ENCODE measurements at regions not wholly inside any gene's neighbourhood (a gene's known extent, or its start where the extent isn't known, plus 50 kb on each side); places are given as distances from the start of the nearest gene placed in this dataset.

DNA sequence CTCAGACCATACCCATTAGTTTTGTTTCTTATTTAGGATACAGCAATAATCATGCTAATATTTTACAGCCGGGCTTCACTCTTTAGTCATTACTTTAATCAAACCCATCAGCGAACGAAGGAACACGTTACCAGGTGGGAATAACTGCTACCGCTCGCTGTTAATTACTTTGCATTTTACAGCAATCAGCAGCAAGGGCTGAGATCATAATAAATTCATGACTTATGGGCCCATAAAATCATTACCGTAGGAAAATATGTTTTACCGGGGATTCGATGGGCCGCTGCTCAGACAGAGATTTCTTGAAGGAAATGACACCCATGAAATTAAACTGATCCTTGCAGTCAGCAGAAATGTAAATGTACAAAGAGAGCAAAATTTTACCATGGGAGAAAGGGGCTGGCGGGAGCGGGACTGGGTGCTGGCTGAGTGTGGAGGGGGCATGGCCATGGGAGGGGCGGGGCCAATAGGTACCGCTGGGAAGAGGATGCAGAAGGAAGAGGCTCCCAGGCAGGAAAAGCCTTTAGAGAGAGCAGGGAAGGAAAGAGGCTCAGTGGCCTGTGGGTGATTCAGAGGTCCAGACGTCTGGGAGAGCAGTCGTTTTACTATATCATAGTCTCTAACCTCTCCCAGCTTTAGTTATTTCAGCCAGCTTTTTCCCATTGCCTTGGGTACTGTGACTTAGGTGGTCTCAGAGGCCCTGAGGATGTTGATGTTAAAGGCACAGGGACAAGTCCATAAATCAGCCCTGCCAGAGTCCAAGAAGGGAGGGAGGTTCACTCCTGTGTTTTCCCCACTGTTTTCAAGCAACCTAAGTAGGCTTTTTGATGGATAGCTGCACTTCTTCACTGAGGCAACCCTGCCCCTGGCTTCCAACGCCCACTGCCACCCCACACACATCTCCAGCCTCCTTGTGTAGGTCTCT is 258.9 kb downstream of the SEC16B start:
- Mint-ChIP-seq H3K4me3 (ENCODE audit: unreplicated experiment) (no peak overlapping the region), H3K9me3 (ENCODE audit: unreplicated experiment) (peaks cover 5% of the 10 kb centered on the region), H3K27me3 (ENCODE audit: unreplicated experiment) (no peaks in the 10 kb centered on the region), H3K4me1 (ENCODE audit: unreplicated experiment) (no peaks in the 10 kb centered on the region), H3K36me3 (ENCODE audit: unreplicated experiment) (no peaks in the 10 kb centered on the region), H3K27ac (ENCODE audit: unreplicated experiment) (no peak overlapping the region)
- TF ChIP-seq, protein P1, sequence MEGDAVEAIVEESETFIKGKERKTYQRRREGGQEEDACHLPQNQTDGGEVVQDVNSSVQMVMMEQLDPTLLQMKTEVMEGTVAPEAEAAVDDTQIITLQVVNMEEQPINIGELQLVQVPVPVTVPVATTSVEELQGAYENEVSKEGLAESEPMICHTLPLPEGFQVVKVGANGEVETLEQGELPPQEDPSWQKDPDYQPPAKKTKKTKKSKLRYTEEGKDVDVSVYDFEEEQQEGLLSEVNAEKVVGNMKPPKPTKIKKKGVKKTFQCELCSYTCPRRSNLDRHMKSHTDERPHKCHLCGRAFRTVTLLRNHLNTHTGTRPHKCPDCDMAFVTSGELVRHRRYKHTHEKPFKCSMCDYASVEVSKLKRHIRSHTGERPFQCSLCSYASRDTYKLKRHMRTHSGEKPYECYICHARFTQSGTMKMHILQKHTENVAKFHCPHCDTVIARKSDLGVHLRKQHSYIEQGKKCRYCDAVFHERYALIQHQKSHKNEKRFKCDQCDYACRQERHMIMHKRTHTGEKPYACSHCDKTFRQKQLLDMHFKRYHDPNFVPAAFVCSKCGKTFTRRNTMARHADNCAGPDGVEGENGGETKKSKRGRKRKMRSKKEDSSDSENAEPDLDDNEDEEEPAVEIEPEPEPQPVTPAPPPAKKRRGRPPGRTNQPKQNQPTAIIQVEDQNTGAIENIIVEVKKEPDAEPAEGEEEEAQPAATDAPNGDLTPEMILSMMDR (IDR thresholded peaks at IDR 0.05): no peak
- DNase-seq (ENCODE audit: extremely low spot score, unreplicated experiment): no peak

DNA sequence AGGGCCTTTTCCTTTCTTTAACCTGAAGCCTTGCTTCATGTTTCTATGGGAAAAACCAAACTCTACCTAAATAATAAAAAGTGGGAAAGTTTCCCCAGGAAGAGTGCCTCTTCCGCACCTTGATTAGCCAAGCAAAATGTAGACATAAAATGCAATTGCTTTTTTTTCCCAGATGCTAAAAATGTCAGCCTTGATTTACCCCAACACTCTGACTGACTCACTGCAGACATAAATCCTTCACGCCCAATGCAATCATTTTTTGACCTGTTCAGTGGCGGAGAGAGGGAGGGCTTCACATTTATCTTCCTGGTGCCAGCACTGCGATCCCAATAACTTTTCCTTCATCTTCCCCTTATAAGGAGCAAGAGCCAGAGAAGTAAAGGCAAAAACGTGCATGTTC is 261.5 kb downstream of the SEC16B start:
- H3K9me3 Mint-ChIP-seq (ENCODE audit: unreplicated experiment): no peaks in the 10 kb centered on the region
- TF ChIP-seq, protein P1 (IDR thresholded peaks at IDR 0.05): no peak
- no peaks in the 10 kb centered on the region for H3K27me3 Mint-ChIP-seq (ENCODE audit: unreplicated experiment)
- no peak overlapping the region for H3K4me3 Mint-ChIP-seq (ENCODE audit: unreplicated experiment)
- H3K27ac Mint-ChIP-seq (ENCODE audit: unreplicated experiment): no peak overlapping the region
- no peak for DNase-seq (ENCODE audit: extremely low spot score, unreplicated experiment)
- no peaks in the 10 kb centered on the region for H3K36me3 Mint-ChIP-seq (ENCODE audit: unreplicated experiment)
- H3K4me1 Mint-ChIP-seq (ENCODE audit: unreplicated experiment): no peaks in the 10 kb centered on the region

DNA sequence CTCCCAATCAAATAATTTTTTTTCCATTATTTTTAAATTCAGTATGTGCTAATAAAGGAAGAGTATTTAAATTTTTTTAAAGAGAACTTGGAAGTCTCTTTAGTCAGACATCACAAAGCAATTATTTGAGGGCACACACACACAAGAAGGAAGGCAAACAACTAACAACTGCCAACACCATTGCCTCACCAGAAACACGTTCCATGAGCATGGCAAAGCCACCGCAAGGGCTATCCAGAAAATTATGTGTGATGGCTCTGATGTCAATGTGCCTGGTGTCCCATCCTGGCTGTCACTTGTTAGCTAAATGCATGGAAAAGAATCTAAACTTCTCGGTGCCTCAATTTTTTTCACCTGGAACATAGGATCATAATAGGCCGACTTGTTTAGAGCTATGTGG is 262.9 kb downstream of the SEC16B start:
- TF ChIP-seq, protein P1 (IDR thresholded peaks at IDR 0.05): no peak
- H3K36me3 Mint-ChIP-seq (ENCODE audit: unreplicated experiment): no peaks in the 10 kb centered on the region
- H3K4me1 Mint-ChIP-seq (ENCODE audit: unreplicated experiment): no peaks in the 10 kb centered on the region
- H3K9me3 Mint-ChIP-seq (ENCODE audit: unreplicated experiment): no peaks in the 10 kb centered on the region
- H3K27ac Mint-ChIP-seq (ENCODE audit: unreplicated experiment): no peak overlapping the region
- no peak for DNase-seq (ENCODE audit: extremely low spot score, unreplicated experiment)
- no peaks in the 10 kb centered on the region for H3K27me3 Mint-ChIP-seq (ENCODE audit: unreplicated experiment)
- H3K4me3 Mint-ChIP-seq (ENCODE audit: unreplicated experiment): no peak overlapping the region

DNA sequence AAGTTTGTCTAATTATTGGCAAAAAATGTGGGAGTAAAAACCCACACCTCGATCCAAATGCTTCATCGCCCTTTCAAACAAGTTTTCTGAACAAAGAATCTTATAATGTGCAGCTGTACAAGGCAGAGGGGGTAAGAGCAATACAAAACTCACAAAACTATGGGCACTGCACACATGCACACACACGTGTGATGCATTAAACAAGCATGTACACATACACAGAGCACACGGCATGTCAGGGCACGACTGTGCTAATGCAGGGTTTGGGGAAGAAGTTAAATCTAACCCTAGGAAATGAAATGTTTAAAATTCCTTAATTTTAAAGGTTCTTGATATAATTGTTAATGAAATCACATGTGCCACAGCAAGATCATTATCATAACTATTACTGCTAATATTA is 264.0 kb downstream of the SEC16B start:
- Mint-ChIP-seq H3K27ac (ENCODE audit: unreplicated experiment) (no peak overlapping the region), H3K27me3 (ENCODE audit: unreplicated experiment) (no peaks in the 10 kb centered on the region), H3K9me3 (ENCODE audit: unreplicated experiment) (no peaks in the 10 kb centered on the region), H3K4me3 (ENCODE audit: unreplicated experiment) (no peak overlapping the region), H3K4me1 (ENCODE audit: unreplicated experiment) (no peaks in the 10 kb centered on the region), H3K36me3 (ENCODE audit: unreplicated experiment) (no peaks in the 10 kb centered on the region)
- DNase-seq (ENCODE audit: extremely low spot score, unreplicated experiment): no peak
- TF ChIP-seq, protein P1 (IDR thresholded peaks at IDR 0.05): no peak

DNA sequence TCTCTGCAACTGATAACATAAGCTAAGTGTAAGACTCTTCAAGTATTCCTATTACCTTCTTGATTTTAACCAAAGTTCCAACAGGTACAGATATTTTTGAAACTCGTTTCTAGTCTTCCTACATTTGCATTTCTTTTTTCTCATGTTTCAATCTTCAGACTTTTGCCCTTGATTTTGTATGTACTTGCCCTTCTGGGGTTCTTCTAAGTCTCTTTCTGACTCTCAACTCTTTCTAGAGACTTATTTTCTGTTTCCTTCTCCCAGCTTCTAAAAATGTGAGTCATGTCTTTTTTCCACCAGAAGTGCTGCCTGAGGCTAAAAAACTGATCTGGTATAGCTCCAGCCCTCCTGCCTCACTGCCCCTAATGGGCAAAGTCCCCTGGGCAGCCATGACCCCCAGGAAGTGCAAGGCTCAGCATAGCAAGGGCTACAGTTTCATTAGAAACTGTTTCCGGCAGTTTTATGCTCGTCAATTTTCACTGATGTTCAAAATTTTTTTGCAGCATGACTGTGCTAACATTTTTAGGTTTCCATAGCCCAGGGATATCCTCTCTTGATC is 265.9 kb downstream of the SEC16B start:
- Mint-ChIP-seq H3K27me3 (ENCODE audit: unreplicated experiment) (no peaks in the 10 kb centered on the region), H3K27ac (ENCODE audit: unreplicated experiment) (no peak overlapping the region), H3K36me3 (ENCODE audit: unreplicated experiment) (no peaks in the 10 kb centered on the region), H3K9me3 (ENCODE audit: unreplicated experiment) (no peaks in the 10 kb centered on the region), H3K4me1 (ENCODE audit: unreplicated experiment) (no peaks in the 10 kb centered on the region), H3K4me3 (ENCODE audit: unreplicated experiment) (no peak overlapping the region)
- no peak for DNase-seq (ENCODE audit: extremely low spot score, unreplicated experiment)
- TF ChIP-seq, protein P1 (IDR thresholded peaks at IDR 0.05): no peak

Measured in osteocyte (in vitro differentiated cells).